ENCODE measurements at regions not wholly inside any gene's neighbourhood (a gene's known extent, or its start where the extent isn't known, plus 50 kb on each side); places are given as distances from the start of the nearest gene placed in this dataset.

GRCh38 chr11:112829971-112830654 is 131.1 kb upstream of the NCAM1 start:
- DNase-seq, result no peak

- DNase-seq, result no peak
These were observed 130.2 kb upstream of the NCAM1 start for GRCh38 chr11:112831041-112831440.

GRCh38 chr11:112831969-112832766 is 129.1 kb upstream of the NCAM1 start:
- no peak for DNase-seq

DNA sequence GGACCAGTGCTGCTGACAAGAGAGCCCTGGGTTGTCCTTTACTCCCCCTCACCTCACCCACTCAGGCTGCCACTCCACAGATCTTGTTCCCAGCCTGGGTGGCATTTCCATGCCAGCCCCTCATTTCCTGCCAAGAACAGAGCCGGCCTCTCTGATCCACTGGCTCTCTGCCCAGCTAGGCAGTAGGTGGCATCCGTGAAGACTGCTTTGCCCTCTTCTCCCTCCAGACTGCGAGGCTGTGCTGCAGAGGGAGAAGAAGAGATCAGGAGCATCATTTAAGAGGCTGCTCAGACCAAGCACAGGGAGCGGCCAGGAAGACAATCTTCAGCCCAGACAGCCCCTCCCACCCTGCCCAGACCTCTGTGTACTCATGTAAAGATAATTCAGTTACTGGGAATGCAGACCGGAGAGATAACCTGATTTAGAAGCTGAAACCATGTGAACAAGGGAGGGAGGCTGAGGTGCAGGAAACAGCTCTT is 126.9 kb upstream of the NCAM1 start:
- DNase-seq, result no peak

GRCh38 chr11:112835591-112836255 is 125.5 kb upstream of the NCAM1 start:
- no peak for DNase-seq

- no peak for DNase-seq
These were observed 125.0 kb upstream of the NCAM1 start for GRCh38 chr11:112836256-112836602.

DNA sequence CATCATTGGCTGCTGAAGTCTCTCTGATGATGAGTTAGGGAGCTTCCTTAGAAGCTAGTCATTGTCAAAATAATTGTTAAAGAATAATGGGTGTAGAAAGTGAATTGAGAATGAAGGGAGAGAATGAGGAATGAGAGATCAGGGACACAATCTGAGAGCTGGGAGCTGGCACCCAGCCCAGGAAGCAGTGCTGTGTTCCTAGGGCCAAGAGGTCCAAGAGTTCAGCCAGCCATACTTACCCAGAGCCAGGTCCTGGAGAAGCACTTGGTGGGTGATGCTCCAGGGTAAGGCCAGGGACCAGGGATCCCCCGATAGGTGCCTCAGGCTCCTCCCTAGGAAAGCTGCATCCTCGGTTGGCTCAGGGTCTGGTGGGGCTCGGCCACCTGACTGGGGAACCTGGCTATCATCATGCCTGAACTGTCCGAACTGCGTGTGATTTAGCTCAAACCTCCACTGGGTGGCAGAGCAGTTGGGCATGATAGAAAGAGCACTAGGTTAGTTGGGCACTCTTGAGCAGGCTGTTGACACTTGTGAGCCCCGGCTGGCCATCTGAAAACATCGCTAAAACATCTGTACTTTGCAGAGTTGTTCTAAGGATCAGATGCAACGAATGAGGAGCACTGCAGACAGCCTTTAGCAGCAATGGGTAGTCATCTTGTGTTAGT is 123.9 kb upstream of the NCAM1 start:
- no peak for DNase-seq

DNA sequence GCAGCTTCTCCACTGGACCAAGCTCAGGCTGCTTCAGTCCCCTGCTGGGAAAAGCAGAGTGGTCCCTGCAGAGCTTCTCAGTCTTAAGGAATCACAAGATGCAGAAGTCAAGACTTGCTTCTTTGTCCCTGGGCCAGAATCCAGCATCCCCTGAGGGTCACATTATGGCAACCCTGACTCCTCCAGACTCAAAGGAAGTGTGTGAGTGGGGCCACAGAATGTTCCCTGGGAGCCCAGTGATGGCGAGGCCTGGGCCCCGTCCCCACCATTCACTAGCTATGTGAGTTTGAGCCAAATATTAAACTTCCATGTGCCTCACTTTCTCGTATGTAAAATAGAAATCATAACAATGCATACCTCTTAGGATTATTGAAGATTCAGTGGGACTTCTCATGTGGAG is 122.2 kb upstream of the NCAM1 start:
- DNase-seq, result no peak

GRCh38 chr11:112841729-112842128 is 119.5 kb upstream of the NCAM1 start:
- no peak for DNase-seq

DNA sequence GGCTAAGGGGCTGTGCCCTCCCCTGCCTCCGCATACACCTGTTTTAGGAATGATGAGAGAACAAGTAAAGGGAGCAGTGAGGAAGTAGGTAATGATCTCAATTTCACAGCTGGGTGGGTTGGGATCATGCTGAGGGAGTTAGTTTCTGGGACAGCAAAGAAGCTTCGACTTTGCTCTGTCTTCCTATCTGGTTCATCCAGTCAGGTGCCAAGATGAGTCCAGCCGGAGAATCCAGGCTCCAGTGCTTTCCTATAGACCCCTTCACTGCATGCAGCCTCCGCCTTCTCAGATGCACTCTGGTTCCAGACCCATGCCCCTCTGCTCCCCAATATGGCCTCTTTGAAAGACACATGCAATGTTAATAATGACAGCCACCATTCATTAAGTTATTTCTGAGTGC is 119.1 kb upstream of the NCAM1 start:
- DNase-seq, result no peak

- no peak for DNase-seq
These were observed 116.7 kb upstream of the NCAM1 start for GRCh38 chr11:112844517-112844916.

- no peak for DNase-seq
These were observed 113.7 kb upstream of the NCAM1 start for GRCh38 chr11:112847568-112847967.

DNA sequence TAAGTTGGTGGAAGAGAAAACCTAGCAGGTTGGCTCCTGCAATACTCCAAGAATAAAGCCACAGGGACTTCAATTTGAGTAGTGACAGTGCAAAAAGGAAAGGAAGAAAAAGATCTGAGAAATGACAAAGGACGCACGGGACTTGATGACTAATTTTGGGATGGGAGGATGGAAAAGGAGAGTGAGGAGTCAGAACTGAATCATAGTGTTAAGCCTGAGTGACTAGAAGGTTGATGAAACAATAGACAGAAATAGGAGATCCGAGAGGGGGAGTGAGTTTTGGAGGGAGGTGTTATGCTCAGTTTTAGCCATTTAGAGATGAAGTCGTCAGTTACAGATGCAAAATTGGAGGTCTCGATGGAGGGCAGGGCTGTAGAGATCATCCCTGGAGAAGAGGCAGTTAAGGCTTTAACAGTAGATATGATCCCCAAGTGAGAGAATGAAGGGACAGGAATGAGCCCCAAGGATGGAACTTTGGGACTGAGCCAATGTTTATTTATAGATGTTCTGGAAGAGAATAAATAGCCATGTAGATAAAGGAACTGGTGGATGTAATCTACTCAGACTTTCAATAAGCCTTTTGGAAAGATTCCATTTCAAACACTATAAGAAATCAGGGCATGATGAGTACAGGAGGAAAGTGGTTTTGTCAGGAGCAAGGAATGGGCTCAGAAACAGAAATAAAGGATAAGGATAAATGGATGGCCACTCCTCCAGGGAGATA is 108.9 kb upstream of the NCAM1 start:
- no peak for DNase-seq

DNA sequence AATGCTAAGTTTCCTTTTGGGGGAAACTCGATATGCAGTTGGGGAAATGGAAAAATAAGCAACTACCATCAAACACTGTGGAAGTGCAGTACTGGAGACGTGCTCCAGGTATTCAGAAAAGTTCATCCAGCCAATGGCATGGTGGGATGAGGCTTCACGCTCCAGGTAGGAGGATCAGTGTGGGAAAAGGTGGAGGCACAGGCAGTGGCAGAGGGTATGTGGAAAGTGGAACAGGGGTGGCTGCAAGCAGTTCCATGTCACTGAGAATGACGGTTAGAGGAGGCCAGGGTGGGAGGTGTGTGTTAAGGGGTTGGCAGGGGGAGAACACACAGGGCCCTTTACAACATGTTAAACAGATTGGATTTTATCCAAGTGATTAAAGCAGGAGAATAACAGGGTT is 105.1 kb upstream of the NCAM1 start:
- DNase-seq, result no peak

DNA sequence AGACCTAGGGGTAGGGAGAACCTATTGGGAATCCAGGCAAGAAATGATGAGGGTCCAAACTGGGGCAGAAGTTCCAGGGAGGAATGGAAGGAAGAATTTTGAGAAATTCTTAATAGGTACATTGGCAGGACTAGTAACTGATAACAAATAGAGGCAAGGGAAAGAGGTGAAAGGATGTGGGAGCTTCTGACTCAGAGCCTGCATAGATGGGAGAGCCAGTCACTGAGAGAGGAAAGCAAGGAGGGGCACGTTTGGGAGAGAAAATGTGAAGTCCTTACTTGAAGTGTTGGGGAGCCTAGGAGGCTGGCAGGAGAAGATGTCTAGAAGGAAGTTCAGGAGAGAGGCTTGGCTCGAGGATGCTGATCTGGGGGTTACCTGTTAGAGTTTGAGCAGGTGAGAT is 104.6 kb upstream of the NCAM1 start:
- no peak for DNase-seq

GRCh38 chr11:112858289-112859023 is 102.8 kb upstream of the NCAM1 start:
- DNase-seq, result no peak

GRCh38 chr11:112859787-112860186 is 101.4 kb upstream of the NCAM1 start:
- DNase-seq, result no peak

GRCh38 chr11:112861356-112861755 is 99.9 kb upstream of the NCAM1 start:
- no peak for DNase-seq

DNA sequence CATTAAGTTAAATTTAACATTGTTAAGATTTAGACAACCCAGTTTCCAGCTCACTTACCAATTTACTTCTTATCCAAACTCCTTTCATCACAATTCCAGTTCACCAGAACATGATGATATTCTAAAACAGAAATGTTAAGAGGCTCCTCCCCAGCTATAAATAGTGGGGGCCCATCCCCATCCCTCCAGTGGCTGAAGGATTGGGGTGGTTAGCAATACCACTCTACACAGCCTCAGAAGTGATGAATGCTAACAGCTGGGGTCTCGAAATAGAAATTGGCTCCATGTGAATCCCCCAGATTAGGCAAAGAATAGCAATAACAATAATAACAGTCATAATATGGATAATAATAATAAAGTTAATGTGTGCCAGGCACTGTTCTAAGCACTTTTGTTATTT is 97.9 kb upstream of the NCAM1 start:
- DNase-seq, result no peak

- DNase-seq, result no peak
These were observed 96.5 kb upstream of the NCAM1 start for GRCh38 chr11:112864672-112865071.

GRCh38 chr11:112871909-112872500 is 89.2 kb upstream of the NCAM1 start:
- no peak for DNase-seq

- DNase-seq, result no peak
These were observed 86.2 kb upstream of the NCAM1 start for GRCh38 chr11:112874980-112875379.

Data from T-helper 9 cell (primary cell).